ENCODE measurements at regions not wholly inside any gene's neighbourhood (a gene's known extent, or its start where the extent isn't known, plus 50 kb on each side); places are given as distances from the start of the nearest gene placed in this dataset.

- no peak overlapping the region for H3K27ac ChIP-seq
- H3K36me3 ChIP-seq (replicated peaks) = no peaks in the 10 kb centered on the region
- no peak overlapping the region for H3K4me3 ChIP-seq (ENCODE audit: low read depth, low read length)
- TF ChIP-seq, protein P1, sequence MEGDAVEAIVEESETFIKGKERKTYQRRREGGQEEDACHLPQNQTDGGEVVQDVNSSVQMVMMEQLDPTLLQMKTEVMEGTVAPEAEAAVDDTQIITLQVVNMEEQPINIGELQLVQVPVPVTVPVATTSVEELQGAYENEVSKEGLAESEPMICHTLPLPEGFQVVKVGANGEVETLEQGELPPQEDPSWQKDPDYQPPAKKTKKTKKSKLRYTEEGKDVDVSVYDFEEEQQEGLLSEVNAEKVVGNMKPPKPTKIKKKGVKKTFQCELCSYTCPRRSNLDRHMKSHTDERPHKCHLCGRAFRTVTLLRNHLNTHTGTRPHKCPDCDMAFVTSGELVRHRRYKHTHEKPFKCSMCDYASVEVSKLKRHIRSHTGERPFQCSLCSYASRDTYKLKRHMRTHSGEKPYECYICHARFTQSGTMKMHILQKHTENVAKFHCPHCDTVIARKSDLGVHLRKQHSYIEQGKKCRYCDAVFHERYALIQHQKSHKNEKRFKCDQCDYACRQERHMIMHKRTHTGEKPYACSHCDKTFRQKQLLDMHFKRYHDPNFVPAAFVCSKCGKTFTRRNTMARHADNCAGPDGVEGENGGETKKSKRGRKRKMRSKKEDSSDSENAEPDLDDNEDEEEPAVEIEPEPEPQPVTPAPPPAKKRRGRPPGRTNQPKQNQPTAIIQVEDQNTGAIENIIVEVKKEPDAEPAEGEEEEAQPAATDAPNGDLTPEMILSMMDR (IDR thresholded peaks at IDR 0.05; ENCODE audit: low read depth, low read length, missing control alignments) = no peak
- in situ Hi-C loops (cut with HindIII; ENCODE audit: low pct_ligation_motif_present, low sequenced_read_pairs) = no loop called here
- DNase-seq = no peak
- H3K27me3 ChIP-seq (replicated peaks) = no peaks in the 10 kb centered on the region
Observed at GRCh38 chr7:26437003-26437532, 145.4 kb downstream of the SNX10 start.

- in situ Hi-C loops (cut with HindIII; ENCODE audit: low pct_ligation_motif_present, low sequenced_read_pairs) = no loop called here
- no peak overlapping the region for H3K27ac ChIP-seq
- no peak for DNase-seq
- no peaks in the 10 kb centered on the region for H3K27me3 ChIP-seq (replicated peaks)
- H3K4me3 ChIP-seq (ENCODE audit: low read depth, low read length) = no peak overlapping the region
- TF ChIP-seq, protein P1 (IDR thresholded peaks at IDR 0.05; ENCODE audit: low read depth, low read length, missing control alignments) = no peak
- no peaks in the 10 kb centered on the region for H3K36me3 ChIP-seq (replicated peaks)
Observed at GRCh38 chr7:26438078-26438477, 146.4 kb downstream of the SNX10 start.

DNA sequence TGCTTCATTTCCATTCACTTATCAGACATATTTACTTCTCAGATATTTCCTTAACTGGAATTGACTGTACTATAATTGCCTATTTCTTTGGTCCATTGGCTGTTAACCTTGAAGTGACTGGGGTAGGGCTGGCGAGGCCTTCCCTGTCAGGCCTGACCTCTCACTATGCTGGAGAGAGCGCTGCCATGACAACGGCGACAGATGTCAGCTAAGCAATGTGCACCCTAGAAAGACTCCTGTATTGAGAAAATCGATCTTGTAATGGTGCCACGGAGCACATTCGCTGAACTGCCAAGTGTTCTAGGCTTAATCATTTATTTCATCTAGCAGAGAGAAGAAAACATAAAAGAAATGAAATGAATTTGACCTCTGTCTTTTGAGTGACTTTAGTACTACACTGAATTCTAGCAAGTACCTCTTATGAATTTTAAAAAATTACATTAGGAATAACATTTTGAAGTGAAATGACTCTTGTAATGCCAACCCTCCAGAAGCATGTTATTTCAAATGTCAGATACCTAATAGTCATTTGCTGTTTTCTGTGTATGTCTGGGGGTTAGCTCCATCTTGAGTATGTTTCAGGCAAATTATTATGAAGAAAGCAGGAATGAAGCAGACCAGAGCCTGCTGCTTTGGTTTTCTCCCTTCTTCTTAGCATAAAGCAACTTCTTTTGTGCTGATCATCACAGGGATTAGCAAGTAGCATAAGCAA is 148.0 kb downstream of the SNX10 start:
- no peak for DNase-seq
- in situ Hi-C loops (cut with HindIII; ENCODE audit: low pct_ligation_motif_present, low sequenced_read_pairs) = no loop called here
- TF ChIP-seq, protein P1 (IDR thresholded peaks at IDR 0.05; ENCODE audit: low read depth, low read length, missing control alignments) = no peak
- H3K27ac ChIP-seq = no peak overlapping the region
- no peaks in the 10 kb centered on the region for H3K36me3 ChIP-seq (replicated peaks)
- no peak overlapping the region for H3K4me3 ChIP-seq (ENCODE audit: low read depth, low read length)
- H3K27me3 ChIP-seq (replicated peaks) = no peaks in the 10 kb centered on the region

DNA sequence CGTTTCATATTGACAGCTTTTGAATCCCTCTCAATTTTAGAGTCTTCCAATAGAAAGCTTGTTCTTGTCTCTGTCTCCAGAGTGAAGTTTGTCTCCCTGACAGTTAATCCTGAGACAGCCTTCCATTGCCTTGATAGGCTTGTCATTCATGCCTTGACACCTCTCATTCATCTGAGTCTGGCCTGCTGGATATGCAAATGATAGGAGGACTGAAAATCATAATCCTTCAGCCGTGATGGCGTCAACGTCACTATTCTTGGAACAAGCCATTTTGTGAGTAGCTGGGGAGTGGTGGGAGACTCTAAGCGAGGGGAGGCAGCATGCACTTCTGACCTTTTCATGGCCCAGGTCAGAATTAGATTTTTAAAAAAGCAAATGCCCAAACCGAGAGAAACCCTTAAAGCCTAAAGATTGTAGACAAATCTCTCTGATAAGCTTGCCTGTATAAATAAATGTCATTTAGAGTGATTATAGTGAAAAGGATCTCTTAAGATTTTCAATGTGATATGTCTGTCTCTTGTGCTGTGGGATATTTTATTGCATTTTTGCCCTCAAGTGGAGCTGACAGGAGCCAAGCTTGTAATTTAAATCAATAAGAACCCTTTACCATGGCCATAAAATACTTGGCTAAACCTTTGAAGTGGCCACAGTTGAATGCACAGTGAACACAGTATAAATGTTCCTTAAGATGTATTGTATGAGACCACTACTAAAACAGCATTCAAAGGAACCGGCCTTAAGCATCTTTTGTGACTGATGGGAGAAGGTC is 148.8 kb downstream of the SNX10 start:
- Histone ChIP-seq H3K27ac (no peak overlapping the region), H3K4me3 (ENCODE audit: low read depth, low read length) (no peak overlapping the region), H3K27me3 (replicated peaks) (no peaks in the 10 kb centered on the region), H3K36me3 (replicated peaks) (no peaks in the 10 kb centered on the region)
- TF ChIP-seq, protein P1 (IDR thresholded peaks at IDR 0.05; ENCODE audit: low read depth, low read length, missing control alignments) = no peak
- in situ Hi-C loops (cut with HindIII; ENCODE audit: low pct_ligation_motif_present, low sequenced_read_pairs) = no loop called here
- DNase-seq = no peak

- in situ Hi-C loops (cut with HindIII; ENCODE audit: low pct_ligation_motif_present, low sequenced_read_pairs) = no loop called here
- no peak for DNase-seq
- H3K36me3 ChIP-seq (replicated peaks) = no peaks in the 10 kb centered on the region
- no peak overlapping the region for H3K27ac ChIP-seq
- TF ChIP-seq, protein P1 (IDR thresholded peaks at IDR 0.05; ENCODE audit: low read depth, low read length, missing control alignments) = no peak
- no peaks in the 10 kb centered on the region for H3K27me3 ChIP-seq (replicated peaks)
- H3K4me3 ChIP-seq (ENCODE audit: low read depth, low read length) = no peak overlapping the region
Observed at GRCh38 chr7:26441002-26441521, 149.4 kb downstream of the SNX10 start.
